ENCODE measurements at regions not wholly inside any gene's neighbourhood (a gene's known extent, or its start where the extent isn't known, plus 50 kb on each side); places are given as distances from the start of the nearest gene placed in this dataset.

DNA sequence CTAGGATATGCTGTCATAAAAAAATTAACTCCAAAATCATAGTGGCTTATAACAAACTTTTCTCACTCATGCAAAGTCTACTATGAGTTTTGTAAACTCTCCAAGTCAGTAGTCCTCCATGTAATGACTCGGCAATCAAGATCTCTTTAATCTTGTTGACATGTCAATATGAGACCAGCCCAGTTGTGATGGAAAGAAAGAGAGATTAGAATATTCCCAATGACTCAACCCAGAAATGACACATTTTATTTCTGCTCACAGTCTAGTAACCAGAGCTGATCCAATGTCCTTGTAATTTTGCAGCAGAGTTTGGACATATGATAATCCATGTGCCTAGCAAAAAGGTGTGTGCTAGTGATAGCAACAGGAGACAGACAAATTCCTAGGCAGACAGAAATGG, 112.6 kb upstream of the CNTN1 start:
- TF ChIP-seq, protein P1, sequence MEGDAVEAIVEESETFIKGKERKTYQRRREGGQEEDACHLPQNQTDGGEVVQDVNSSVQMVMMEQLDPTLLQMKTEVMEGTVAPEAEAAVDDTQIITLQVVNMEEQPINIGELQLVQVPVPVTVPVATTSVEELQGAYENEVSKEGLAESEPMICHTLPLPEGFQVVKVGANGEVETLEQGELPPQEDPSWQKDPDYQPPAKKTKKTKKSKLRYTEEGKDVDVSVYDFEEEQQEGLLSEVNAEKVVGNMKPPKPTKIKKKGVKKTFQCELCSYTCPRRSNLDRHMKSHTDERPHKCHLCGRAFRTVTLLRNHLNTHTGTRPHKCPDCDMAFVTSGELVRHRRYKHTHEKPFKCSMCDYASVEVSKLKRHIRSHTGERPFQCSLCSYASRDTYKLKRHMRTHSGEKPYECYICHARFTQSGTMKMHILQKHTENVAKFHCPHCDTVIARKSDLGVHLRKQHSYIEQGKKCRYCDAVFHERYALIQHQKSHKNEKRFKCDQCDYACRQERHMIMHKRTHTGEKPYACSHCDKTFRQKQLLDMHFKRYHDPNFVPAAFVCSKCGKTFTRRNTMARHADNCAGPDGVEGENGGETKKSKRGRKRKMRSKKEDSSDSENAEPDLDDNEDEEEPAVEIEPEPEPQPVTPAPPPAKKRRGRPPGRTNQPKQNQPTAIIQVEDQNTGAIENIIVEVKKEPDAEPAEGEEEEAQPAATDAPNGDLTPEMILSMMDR (IDR thresholded peaks at IDR 0.05), result no peak
- no peak for TF ChIP-seq POLR2A (IDR thresholded peaks at IDR 0.05)
